Ectodermal cell (in vitro differentiated cells): ENCODE measurements at regions not wholly inside any gene's neighbourhood (a gene's known extent, or its start where the extent isn't known, plus 50 kb on each side); places are given as distances from the start of the nearest gene placed in this dataset.
"Not testable (repeated sequence)": the region's sequence is repeated elsewhere in the genome, so short reads cannot be mapped to it uniquely, and the experiment has no call there.

Experiments used
- H3K27ac ChIP-seq: 2 replicates; pipeline ENCODE4 v1.7.0; 2013; ENCODE audit warnings: mild to moderate bottlenecking, low read depth, low read length; ENCODE audit not compliant: insufficient read depth, poor library complexity, severe bottlenecking
- H3K27me3 ChIP-seq: 2 replicates; pipeline ENCODE4 v1.7.0; 2013; ENCODE audit warnings: mild to moderate bottlenecking, low read length; ENCODE audit not compliant: insufficient read depth, control insufficient read depth, poor library complexity, severe bottlenecking
- H3K36me3 ChIP-seq: one replicate; pipeline ENCODE4 v1.7.0; 2013; ENCODE audit warnings: low read length; ENCODE audit not compliant: control insufficient read depth, insufficient read depth
- H3K4me1 ChIP-seq: one replicate; pipeline ENCODE4 v1.7.0; 2013; ENCODE audit warnings: low read length; ENCODE audit not compliant: control insufficient read depth, insufficient read depth
- H3K4me3 ChIP-seq: 2 replicates; pipeline ENCODE4 v1.7.0; 2013; ENCODE audit warnings: low read depth, low read length, control low read depth; ENCODE audit not compliant: insufficient read depth
- H3K9me3 ChIP-seq: 2 replicates; pipeline ENCODE4 v1.7.0; 2013; ENCODE audit warnings: mild to moderate bottlenecking, low read length, moderate library complexity; ENCODE audit not compliant: control insufficient read depth
- WGBS, 2 experiments: methylation state at CpG; one replicate each; pipeline ENCODE4 v1.1.7; 2013; ENCODE audit warnings: missing lambda C conversion rate in 2 of 2; 5-methylcytosine and 5-hydroxymethylcytosine counted together

GRCh38 chr6:114989279-114989964 lies 646.6 kb upstream of the HS3ST5 start:
- Histone ChIP-seq H3K4me1 (no peaks in the 10 kb centered on the region), H3K27me3 (no peaks in the 10 kb centered on the region), H3K36me3 (no peaks in the 10 kb centered on the region), H3K4me3 (no peak overlapping the region), H3K27ac (no peak overlapping the region), H3K9me3 (no peaks in the 10 kb centered on the region)
- 89 to 96% methylated on average over 4 to 5 of the region's 5 CpGs for WGBS, 2 experiments

GRCh38 chr6:114987281-114987680 lies 644.5 kb upstream of the HS3ST5 start:
- H3K36me3 ChIP-seq = no peaks in the 10 kb centered on the region
- H3K9me3 ChIP-seq = no peaks in the 10 kb centered on the region
- no peaks in the 10 kb centered on the region for H3K27me3 ChIP-seq
- H3K4me1 ChIP-seq = no peaks in the 10 kb centered on the region
- H3K27ac ChIP-seq = no peak overlapping the region
- WGBS, 2 experiments = 85 to 94% methylated on average over 2 of the region's 2 CpGs
- H3K4me3 ChIP-seq = no peak overlapping the region

- H3K27ac ChIP-seq = no peak overlapping the region
- no peaks in the 10 kb centered on the region for H3K27me3 ChIP-seq
- no peak overlapping the region for H3K4me3 ChIP-seq
- H3K36me3 ChIP-seq = no peaks in the 10 kb centered on the region
- no peaks in the 10 kb centered on the region for H3K9me3 ChIP-seq
- no peaks in the 10 kb centered on the region for H3K4me1 ChIP-seq
- WGBS, 2 experiments = 0% methylated on average over 1 of the region's 1 CpG
Observed at GRCh38 chr6:114955363-114955762, 612.5 kb upstream of the HS3ST5 start.

- Histone ChIP-seq H3K9me3 (no peaks in the 10 kb centered on the region), H3K27me3 (no peaks in the 10 kb centered on the region), H3K36me3 (no peaks in the 10 kb centered on the region), H3K4me3 (no peak overlapping the region), H3K4me1 (no peaks in the 10 kb centered on the region), H3K27ac (no peak overlapping the region)
- 100% methylated on average over 2 of the region's 3 CpGs for WGBS, 2 experiments
Observed at GRCh38 chr6:114952229-114952628, 609.4 kb upstream of the HS3ST5 start.

GRCh38 chr6:114945392-114945791 lies 602.6 kb upstream of the HS3ST5 start:
- 94 to 98% methylated on average over 5 of the region's 5 CpGs for WGBS, 2 experiments

GRCh38 chr6:114941078-114941477 lies 598.3 kb upstream of the HS3ST5 start:
- H3K36me3 ChIP-seq = no peaks in the 10 kb centered on the region
- no peaks in the 10 kb centered on the region for H3K4me1 ChIP-seq
- H3K27me3 ChIP-seq = peaks cover 60% of the 10 kb centered on the region
- H3K27ac ChIP-seq = no peak overlapping the region
- no peak overlapping the region for H3K4me3 ChIP-seq
- H3K9me3 ChIP-seq = no peaks in the 10 kb centered on the region

More at GRCh38 chr6:114945392-114945791, 602.6 kb upstream of the HS3ST5 start:
- no peaks in the 10 kb centered on the region for H3K36me3 ChIP-seq
- no peaks in the 10 kb centered on the region for H3K9me3 ChIP-seq
- H3K4me1 ChIP-seq = no peaks in the 10 kb centered on the region
- H3K27me3 ChIP-seq = peaks cover 25% of the 10 kb centered on the region
- no peak overlapping the region for H3K4me3 ChIP-seq
- H3K27ac ChIP-seq = no peak overlapping the region

- no peaks in the 10 kb centered on the region for H3K36me3 ChIP-seq
- H3K27me3 ChIP-seq = peaks cover 60% of the 10 kb centered on the region
- H3K4me1 ChIP-seq = no peaks in the 10 kb centered on the region
- H3K27ac ChIP-seq = no peak overlapping the region
- H3K9me3 ChIP-seq = no peaks in the 10 kb centered on the region
- WGBS, 2 experiments = 91 to 100% methylated on average over 1 of the region's 1 CpG
- H3K4me3 ChIP-seq = no peak overlapping the region
Observed at GRCh38 chr6:114940181-114940580, 597.4 kb upstream of the HS3ST5 start.

- Histone ChIP-seq H3K4me3 (no peak overlapping the region), H3K27ac (no peak overlapping the region), H3K36me3 (no peaks in the 10 kb centered on the region), H3K27me3 (peaks cover 65% of the 10 kb centered on the region), H3K4me1 (no peaks in the 10 kb centered on the region), H3K9me3 (no peaks in the 10 kb centered on the region)
- WGBS, 2 experiments = 82 to 92% methylated on average over 2 of the region's 2 CpGs
Observed at GRCh38 chr6:114939630-114940029, 596.8 kb upstream of the HS3ST5 start.

GRCh38 chr6:114936080-114936479 lies 593.3 kb upstream of the HS3ST5 start:
- Histone ChIP-seq H3K27ac (no peak overlapping the region), H3K4me3 (no peak overlapping the region), H3K36me3 (no peaks in the 10 kb centered on the region), H3K9me3 (no peaks in the 10 kb centered on the region), H3K27me3 (peaks cover 44% of the 10 kb centered on the region), H3K4me1 (no peaks in the 10 kb centered on the region)
- 60% methylated on average over 1 of the region's 1 CpG; no CpG with 5 or more reads in 1 of the 2 experiments for WGBS, 2 experiments

- Histone ChIP-seq H3K9me3 (no peaks in the 10 kb centered on the region), H3K4me1 (no peaks in the 10 kb centered on the region)
- 93 to 95% methylated on average over 1 of the region's 1 CpG for WGBS, 2 experiments
Observed at GRCh38 chr6:114934079-114934478, 591.3 kb upstream of the HS3ST5 start.

GRCh38 chr6:114928731-114929130 lies 585.9 kb upstream of the HS3ST5 start:
- H3K27me3 ChIP-seq, H3K9me3 ChIP-seq, H3K4me1 ChIP-seq, H3K36me3 ChIP-seq, H3K4me3 ChIP-seq, H3K27ac ChIP-seq: not testable (repeated sequence)
- 79 to 84% methylated on average over 8 of the region's 8 CpGs for WGBS, 2 experiments

More at GRCh38 chr6:114934079-114934478, 591.3 kb upstream of the HS3ST5 start:
- Histone ChIP-seq H3K36me3 (no peaks in the 10 kb centered on the region), H3K4me3 (no peak overlapping the region), H3K27ac (no peak overlapping the region), H3K27me3 (peaks cover 26% of the 10 kb centered on the region)
